HL-60 (cell line): ENCODE measurements at regions not wholly inside any gene's neighbourhood (a gene's known extent, or its start where the extent isn't known, plus 50 kb on each side); places are given as distances from the start of the nearest gene placed in this dataset.

Experiments
- POLR2AphosphoS5 ChIP-seq: IDR thresholded peaks from 2 replicates; pipeline ENCODE4 v1.6.1; 2012; ENCODE audit warnings: low read depth
- REST ChIP-seq: IDR thresholded peaks from 2 replicates; pipeline ENCODE4 v1.6.1; 2012; ENCODE audit warnings: low read depth; ENCODE audit not compliant: insufficient replicate concordance
- TF ChIP-seq, protein P1 (sequence below): IDR thresholded peaks from one replicate; pipeline ENCODE4 v1.5.1; 2011; ENCODE audit warnings: low read length, control low read depth, inconsistent platforms; ENCODE audit not compliant: insufficient read depth

- TF ChIP-seq REST, result no peak
- TF ChIP-seq, protein P1, sequence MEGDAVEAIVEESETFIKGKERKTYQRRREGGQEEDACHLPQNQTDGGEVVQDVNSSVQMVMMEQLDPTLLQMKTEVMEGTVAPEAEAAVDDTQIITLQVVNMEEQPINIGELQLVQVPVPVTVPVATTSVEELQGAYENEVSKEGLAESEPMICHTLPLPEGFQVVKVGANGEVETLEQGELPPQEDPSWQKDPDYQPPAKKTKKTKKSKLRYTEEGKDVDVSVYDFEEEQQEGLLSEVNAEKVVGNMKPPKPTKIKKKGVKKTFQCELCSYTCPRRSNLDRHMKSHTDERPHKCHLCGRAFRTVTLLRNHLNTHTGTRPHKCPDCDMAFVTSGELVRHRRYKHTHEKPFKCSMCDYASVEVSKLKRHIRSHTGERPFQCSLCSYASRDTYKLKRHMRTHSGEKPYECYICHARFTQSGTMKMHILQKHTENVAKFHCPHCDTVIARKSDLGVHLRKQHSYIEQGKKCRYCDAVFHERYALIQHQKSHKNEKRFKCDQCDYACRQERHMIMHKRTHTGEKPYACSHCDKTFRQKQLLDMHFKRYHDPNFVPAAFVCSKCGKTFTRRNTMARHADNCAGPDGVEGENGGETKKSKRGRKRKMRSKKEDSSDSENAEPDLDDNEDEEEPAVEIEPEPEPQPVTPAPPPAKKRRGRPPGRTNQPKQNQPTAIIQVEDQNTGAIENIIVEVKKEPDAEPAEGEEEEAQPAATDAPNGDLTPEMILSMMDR, result no peak
- TF ChIP-seq POLR2AphosphoS5, result no peak
These were observed 198.1 kb upstream of the SATB1 start for GRCh38 chr3:18623220-18623619.
